ENCODE measurements at regions not wholly inside any gene's neighbourhood (a gene's known extent, or its start where the extent isn't known, plus 50 kb on each side); places are given as distances from the start of the nearest gene placed in this dataset.

DNA sequence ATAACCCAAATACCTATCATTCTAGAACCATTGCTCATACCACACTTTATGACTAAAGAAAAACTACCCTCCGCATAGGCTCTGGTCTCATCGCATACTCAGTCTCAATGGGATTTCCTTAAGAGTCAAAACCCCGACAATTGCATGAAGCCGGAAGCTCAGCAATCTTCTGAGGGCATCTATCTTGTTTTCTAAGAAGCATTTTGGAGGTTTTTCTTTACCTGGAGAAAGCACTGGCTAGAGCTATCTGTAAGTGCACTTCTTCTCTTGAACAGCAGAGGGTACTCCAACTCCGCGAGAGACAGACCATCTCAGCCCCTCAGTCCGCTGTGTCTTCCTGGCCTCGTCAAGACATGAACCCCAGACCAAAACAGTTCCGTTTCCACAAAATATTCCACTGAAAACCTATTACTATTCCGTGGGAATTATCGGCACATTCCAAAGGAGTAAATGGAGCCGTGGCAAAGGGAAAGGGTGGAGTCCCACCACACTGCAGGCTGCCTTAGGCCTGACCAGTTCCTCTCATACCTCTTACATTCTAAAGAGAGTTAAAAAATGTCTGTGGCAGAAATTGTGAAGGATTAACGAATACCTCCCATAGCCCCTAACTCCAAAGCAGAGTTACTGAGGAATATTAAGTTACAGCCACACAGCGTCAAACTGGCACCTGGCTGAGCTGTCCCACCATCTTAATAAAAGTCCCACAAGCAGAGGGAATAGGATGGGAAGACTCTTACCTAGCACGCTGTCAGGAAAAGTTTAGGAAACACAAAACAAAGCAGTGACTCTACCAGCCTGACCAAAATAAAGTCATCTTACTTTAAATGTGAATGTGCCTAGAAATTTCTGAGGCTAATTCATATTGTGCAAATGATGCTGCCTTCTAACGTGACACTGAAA is 325.6 kb upstream of the VRK2 start:
- DNase-seq (ENCODE audit: low read depth), result peak; percentile 0

DNA sequence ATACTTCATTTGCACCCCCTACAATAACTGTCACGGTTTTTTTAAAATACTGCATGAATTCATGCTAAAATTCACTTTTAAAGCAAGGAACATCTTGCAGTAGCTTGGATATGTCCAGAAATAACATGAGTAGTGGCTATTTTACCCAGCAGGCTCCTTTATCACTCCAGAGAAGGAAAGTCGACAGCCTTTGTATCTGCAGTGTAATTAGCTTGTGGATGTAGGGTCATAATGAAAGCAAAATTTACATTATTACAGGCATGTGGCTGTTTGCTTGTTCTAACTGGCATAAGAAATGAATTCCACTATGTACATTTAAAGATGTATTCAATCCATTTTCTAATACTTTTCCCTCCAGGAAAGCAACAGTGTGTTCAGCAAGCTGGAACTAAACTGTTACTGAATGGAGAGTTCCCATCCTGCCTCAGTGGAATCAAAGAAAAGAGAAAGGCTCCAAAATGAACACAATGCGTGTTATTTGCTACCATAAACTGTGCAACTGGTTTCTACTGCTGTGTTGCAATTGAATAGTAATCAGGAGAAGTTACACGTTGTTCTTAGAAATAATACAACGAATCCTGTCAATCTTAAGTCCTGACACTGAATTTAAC is 321.2 kb upstream of the VRK2 start:
- DNase-seq (ENCODE audit: low read depth), result no peak

DNA sequence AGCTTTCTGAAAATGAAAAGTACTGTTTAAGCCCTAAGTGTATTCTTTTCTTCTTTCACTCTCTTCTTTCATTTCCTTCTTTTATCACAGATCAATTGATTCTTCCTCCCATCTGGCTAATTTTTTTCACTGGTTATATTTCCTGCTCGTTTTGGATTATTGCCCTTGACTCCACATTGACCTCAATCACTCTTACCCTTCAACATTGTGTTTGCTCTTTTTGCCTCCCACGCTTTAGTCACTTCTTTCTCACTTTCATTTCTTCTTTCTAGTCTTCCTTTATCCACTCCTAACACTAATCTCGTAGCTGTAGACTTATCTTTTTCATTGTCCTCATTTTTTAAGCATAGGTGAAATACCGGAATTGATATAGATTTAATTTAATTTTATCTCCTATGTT is 320.3 kb upstream of the VRK2 start:
- no peak for DNase-seq (ENCODE audit: low read depth)

DNA sequence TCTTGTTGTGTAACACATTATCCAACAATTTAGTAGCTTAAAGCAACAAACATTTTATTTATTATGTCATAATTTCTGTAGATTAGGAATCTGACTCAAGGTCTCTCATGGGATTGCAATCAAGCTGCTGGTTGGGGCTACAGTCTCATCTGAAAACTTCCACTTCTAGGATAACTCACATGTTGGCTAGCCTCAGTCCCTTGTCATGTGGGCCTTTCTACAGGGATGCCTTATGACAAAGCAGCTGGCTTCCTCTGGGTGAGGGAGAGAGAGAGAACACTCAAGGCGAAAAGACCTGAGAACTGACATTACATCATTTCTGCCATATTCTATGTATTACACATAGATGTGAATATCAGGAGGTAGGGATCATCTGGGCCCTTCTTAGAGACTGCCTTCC is 317.9 kb upstream of the VRK2 start:
- DNase-seq (ENCODE audit: low read depth), result no peak

DNA sequence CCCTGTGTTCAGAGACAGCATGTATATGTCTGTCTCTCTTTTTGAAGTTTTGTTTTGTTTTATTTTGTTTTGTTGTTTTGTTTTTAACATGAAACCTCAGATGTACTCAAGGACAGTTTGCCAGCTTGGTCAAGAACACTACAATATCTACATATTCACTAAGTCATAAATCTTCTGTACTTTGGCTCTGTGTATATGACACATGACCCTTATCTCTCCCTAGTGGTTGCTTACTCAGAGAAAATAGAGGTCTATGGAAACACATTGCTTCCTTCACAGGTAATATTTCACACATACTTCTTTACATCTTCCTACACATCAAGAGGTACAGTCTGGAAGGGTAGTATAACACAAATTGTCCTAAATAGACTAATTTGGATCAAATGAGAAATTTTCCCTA is 312.6 kb upstream of the VRK2 start:
- no peak for DNase-seq (ENCODE audit: low read depth)

DNA sequence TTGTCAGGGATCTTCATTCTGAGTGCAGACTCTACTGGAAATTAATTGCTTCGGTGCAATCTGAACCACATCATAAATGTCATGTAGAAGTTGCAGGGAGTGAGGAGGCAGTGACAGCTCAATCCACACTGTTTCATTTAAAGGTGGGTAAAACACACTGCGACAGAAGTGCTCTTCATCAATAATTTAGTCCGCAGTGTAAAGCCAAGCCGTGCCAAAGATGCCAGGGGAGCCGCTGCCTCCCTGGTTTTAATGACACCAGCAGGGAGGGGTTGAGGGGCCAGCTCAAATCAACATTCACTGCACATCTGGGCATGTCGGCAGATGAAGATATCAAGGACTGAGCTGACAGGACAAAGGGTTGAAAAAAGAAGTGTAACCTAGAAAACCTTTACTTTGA is 305.7 kb upstream of the VRK2 start:
- no peak for DNase-seq (ENCODE audit: low read depth)

DNA sequence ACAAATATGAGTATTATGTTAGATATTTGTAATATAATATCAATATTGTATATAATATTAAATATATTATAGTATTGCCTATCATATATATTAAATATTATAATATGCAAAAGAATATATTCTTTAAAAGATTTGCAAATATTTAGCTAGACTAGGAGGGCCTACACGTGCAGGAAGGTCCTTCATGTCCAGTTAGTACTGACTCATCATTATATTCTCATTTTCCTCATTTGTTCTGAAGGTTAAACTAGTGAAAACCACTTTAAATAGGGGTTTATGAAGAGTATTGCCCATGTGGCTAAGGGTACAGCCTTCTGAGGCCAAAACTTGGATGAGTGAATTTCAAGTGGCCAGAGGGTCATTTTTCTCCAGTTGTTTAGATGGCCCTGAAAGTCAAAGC is 293.0 kb upstream of the VRK2 start:
- no peak for DNase-seq (ENCODE audit: low read depth)

DNA sequence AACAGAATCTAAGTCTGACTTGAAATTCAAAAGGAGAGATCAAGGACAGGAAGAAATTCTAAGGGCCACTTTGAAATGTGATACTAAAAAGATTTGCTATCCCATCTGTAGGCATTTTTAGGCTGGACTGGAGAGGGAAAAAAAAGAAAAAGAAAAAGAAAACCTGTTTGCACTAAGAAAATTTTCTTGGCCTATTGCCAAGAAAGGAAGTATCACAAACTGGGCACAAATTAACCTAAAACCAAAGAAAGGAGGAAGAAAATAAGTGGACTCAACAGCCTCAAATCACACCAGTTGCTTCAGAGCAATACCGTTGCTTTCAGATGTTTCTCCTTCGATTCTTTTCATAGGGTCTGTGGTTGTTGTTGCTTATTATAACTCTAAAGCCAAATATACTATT is 287.9 kb upstream of the VRK2 start:
- no peak for DNase-seq (ENCODE audit: low read depth)

DNA sequence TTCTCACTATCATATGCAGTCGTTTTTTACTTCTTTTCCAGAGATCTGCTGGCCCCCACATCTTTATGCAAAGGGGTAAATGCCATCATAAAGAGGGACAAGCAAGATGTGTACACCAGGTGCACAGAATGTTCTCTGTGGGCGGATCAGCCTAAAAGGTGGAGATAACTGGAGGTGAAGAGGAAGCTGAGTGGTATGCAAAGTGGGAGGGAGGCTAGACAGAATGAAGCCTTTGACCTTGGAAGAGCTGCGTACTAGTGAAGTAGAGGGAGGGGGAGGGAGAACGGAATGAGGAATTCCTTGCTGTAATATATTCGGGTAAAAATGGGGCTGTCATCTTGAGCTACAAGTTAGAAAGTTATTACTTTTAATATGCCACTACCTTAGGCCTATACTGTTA is 287.5 kb upstream of the VRK2 start:
- no peak for DNase-seq (ENCODE audit: low read depth)

DNA sequence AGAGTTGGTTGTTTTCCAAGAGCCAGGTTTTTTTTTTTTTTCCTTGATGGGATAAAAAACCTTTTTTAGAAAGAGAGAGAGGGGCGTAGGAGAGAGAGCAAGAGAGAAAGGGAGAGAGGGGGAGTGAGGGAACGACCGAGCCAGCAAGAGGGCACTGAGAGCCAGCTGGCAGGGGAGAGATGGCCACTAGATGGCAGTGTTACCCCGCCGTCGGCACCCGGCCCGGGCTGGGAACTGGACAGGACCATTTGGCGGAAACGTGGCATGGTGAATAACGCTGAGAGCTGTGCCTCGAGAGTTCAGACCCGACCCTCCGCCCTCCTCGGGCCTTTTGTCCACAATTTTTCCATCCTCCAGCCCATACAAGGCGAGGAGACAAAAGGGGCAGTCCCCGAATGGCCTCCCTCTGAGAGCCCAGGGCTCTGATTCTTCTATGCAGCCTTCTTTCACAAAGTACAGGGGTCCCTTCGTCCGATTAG is 286.7 kb upstream of the VRK2 start:
- DNase-seq (ENCODE audit: low read depth), result peak; percentile 67

DNA sequence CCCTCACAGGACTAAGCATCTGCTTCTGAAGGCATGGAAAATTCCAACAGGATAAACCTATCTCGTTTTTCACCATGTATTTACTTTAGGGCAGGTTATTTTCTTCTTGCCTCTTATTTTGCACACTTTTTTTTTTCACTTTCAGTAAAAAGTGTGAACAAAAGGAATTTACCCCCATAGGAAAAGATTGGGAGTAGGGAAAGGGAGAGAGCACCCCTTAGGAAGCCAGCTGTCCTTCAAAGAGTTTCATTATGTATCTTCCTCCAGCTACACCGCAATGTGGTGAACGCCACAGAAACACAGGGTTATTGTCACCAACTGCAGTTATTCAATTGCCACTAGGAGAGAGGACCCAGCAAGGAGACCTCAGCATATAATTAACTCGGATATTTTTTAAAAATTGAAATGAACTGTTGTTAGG is 286.2 kb upstream of the VRK2 start:
- DNase-seq (ENCODE audit: low read depth), result no peak

DNA sequence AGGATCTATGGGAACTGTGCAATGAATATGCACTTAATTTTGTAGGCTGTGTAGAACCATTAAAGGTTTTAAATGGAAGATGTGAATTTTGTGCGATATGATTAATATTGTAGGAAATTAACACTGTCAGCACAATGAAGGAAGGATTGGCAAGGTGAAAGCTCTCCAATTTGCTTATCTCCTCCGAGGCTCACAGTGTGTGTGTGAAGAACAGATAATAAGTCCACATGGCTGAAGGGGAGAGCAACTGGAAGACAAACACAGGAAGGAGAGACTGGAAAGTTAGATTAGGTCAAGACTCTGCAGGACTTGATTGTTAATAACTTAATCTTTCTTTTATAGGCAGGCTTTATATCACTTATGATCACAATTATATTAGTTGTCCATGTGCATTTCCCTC is 269.7 kb upstream of the VRK2 start:
- no peak for DNase-seq (ENCODE audit: low read depth)

DNA sequence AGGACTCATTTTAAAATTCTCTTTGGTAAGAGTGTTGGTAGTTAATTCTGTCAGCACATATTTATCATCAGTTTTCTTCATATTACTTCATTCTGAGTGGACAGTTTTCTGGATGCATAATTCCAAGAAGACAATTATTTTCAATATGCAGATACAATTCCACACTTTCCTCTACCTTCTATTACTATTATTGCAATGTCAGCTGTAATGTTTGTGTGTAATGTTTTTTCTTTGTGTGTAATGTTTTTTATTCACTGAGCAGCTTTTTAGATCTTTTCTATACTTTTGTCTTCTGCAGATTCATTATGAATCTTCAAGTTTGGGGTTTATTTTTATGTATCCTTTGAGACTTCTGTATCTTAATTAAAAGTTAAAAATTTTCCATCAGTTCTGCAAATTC is 264.0 kb upstream of the VRK2 start:
- DNase-seq (ENCODE audit: low read depth), result no peak

DNA sequence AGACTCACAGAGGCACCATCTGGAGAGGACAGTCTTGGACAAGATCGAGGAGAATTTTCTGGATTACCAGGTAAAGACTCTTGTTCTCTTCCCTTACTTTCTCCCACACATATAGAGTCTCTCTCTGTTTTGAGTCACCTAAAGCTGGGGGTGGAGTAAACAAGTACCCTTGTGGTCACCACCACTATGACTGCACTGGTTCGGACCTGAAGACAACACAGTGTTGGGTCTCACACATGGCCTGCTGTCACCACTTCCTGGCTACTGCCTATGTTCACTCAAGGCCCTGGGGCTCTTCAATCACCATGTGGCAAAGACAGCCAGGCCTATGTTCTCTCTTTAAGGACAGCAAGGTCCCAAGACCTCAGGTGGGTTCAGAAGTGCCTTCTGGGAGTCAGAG is 253.3 kb upstream of the VRK2 start:
- DNase-seq (ENCODE audit: low read depth), result no peak

DNA sequence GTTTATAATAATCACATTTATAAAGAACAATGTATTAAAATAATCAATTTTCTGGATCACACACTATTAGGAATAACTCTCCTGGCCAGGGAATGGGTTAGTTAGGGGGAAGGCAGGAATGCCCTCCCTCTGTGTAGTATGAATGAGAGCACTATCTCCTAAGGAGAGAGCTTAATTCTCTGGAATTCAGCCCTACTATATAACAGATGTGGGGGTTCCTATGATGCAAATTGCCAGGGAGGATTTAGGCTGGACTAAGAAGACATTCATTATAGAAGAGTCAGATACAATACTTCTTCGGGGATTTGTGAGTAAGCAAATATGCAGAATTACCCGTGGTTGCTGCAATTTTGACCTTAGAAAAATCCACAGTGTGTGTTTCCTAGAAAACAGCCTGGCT is 250.1 kb upstream of the VRK2 start:
- DNase-seq (ENCODE audit: low read depth), result no peak

DNA sequence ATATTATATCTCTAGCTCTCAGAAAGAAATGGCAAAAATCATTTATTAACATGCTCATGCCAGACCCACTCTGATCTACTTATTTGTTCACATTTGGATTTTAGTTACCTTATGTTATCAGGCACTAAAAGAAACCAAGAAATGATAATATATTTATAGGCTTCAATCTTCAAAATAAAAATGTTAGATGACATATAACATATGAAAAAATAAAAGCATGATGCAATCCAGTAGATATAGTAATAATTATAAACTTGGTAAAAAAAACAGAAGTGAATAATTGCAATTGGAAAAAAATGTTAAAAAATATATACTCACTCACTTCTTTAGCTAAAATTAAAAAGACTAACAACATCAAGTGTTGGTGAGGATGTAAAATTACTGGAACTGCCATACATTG is 248.3 kb upstream of the VRK2 start:
- DNase-seq (ENCODE audit: low read depth), result no peak

DNA sequence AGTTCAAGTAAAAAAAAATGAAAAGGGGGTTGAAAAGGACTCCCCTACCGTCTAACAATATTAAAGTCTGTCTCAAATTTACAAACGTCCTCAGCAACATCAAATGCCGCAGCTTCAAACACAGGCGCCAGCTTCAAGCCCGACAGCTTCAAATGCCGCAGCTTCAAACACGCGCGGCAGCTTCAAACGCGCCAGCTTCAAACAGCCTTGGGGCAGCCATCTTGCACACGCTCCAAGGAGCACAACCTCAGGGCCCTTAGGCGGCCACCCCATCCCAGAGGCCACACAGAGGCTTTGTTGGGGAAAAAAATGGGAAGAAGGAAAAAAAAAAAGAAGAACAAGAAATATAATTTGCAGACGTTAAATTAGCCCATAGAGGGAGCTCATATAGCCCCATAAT is 244.4 kb upstream of the VRK2 start:
- no peak for DNase-seq (ENCODE audit: low read depth)

DNA sequence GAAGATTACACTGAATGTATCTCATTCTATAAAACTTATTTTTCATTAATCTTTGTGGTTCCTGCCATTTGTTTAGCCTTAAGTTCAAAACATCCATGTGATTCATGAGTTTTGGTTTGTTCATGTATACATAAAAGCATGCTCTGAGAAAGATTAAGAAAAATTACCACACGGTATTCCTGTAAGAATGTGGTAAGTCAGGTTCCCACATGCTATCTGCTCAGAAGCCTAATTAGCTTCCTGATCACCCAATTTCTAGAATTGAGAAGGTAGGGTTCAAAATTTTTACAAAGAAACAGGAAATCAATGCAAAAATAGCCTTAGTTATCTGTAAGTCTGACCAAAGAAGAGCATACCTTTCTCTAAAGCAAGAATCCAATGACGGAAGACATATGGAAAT is 241.6 kb upstream of the VRK2 start:
- no peak for DNase-seq (ENCODE audit: low read depth)

DNA sequence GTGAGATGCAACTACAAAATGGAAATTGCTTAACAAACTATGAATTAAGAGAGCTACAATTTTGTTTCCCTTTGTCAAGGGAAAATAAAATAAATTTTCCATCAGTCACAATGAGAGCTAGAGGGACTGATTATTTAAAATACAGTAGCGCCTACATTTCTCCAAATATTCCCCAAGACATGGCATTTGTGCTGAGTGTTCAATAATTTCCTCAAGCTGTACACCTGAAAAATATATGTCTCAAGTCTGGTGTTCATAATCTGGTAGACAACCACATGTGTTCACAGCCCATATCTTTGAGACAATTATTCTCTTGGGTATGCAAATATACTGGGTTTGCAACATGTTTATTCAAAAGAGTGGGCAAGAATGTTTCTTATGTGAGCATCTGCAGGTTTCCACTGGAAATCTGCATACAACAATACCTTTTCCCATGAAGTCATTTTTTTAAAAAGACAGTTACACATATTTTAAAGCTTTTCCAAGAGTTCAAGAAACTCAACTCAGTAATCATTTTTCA is 240.1 kb upstream of the VRK2 start:
- DNase-seq (ENCODE audit: low read depth), result no peak

DNA sequence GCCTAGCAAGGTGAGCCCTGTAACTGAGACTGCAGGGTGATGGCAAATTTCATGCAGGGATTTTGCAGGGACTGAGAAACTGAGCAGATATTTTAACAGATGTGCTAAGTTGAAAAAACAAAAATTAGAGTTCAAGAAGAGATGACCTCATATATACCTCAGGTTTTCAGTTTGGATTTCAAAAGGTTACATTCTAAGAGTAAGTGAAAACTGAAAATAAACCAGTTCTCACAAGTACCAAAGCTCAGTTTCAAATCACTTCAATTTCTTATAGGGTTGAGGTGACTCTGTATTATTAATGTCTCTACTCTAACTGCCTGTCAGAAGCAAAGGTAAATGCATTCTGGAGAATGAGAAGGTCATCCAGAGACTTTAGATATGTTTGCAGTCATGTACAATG is 237.4 kb upstream of the VRK2 start:
- DNase-seq (ENCODE audit: low read depth), result no peak

DNA sequence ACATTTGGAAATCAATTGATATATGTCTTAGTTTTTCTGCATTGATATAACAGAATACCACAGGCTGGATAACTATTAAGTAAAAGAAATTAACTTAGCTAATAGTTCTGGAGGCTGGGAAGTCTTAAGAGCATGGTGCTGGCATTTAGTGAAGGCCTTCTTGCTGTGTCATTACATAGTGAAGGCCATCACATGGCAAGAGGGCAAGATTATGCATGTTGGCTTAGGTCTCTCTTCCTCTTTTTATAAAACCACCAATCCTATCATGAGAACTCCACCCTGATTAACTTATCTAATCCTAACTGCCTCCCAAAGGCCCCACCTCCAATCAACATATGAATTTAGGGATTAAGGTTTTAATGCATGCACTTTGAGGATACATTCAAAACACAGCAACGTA is 225.5 kb upstream of the VRK2 start:
- DNase-seq (ENCODE audit: low read depth), result no peak

DNA sequence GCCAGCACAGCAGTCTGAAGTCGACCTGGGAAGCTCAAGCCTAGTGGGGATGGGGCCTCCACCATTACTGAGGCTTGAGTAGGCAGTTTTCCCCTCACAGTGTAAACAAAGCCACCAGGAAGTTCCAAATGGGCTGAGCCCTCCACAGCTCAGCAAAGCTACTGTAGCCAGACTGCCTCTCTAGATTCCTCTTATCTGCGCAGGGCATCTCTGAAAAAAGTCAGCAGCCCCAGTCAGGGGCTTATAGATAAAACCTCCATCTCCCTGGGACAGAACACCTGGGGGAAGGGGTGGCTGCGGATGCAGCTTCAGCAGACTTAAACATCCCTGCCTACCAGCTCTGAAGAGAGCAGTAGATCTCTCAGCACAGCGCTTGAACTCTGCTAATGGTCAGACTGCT is 218.4 kb upstream of the VRK2 start:
- DNase-seq (ENCODE audit: low read depth), result no peak

DNA sequence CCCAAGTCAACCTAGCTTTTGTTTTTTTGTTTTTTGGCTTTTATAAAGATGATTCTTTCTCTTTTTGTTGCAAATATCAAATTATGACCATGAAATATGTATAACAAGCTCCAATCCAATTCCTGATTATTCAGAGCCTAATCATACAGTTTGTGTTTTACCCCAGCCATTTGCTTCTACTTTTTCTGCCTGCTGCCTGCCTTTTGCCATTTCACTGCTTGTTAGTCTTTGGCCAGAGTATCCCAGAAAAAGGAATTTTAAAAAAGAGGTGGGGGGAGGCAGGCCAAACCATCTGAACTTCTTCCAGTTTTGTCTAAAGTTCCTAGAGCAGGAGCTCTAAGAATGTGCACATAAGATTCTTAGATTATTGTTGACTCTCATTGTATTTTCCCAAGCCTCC is 211.9 kb upstream of the VRK2 start:
- DNase-seq (ENCODE audit: low read depth), result no peak

DNA sequence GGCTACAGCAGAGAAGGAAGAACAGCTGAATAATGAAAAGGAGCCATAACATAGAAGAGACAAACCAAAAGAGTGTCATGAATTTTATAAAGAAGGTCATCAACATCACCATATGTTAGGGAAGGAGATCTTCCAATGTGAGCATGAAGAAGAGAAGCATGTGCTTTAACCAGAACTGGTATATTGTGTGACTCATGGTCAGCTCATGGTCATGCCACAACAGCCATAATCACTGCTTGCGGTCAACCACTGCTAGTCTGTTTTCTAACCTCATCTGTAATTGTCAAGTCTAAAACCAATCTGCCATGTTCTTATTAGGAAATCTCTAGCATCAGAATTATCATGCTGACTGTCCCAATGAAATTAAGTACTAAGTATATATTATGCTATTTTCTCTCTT is 204.1 kb upstream of the VRK2 start:
- DNase-seq (ENCODE audit: low read depth), result no peak

Data from activated T-cell treated with anti-CD3 and anti-CD28 coated beads for 1 hour (primary cell).